H9 (cell line): ENCODE measurements at regions not wholly inside any gene's neighbourhood (a gene's known extent, or its start where the extent isn't known, plus 50 kb on each side); places are given as distances from the start of the nearest gene placed in this dataset.

Experiments used
- DNase-seq: peaks from one replicate; pipeline ENCODE4 v3.0.0-alpha.2; 2017
- H2AFZ ChIP-seq: one replicate; pipeline ENCODE4 v1.6.1; 2013; ENCODE audit warnings: mild to moderate bottlenecking, low read length, control low read depth, moderate library complexity
- H2AK5ac ChIP-seq: 2 replicates; pipeline ENCODE4 v1.6.1; 2013; ENCODE audit warnings: low read length, control low read depth, mixed read lengths; ENCODE audit not compliant: insufficient read length
- H2BK120ac ChIP-seq: one replicate; pipeline ENCODE4 v1.6.1; 2013; ENCODE audit warnings: low read depth, mild to moderate bottlenecking, low read length, control low read depth, inconsistent platforms; ENCODE audit not compliant: poor library complexity, severe bottlenecking
- H2BK12ac ChIP-seq: 2 replicates; pipeline ENCODE4 v1.6.1; 2013; ENCODE audit warnings: low read length, control low read depth, mixed read lengths, low read depth; ENCODE audit not compliant: insufficient read length
- H2BK15ac ChIP-seq: 2 replicates; pipeline ENCODE4 v1.6.1; 2013; ENCODE audit warnings: low read depth, low read length, control low read depth
- H2BK20ac ChIP-seq: one replicate; pipeline ENCODE4 v1.6.1; 2013; ENCODE audit warnings: low read depth, mild to moderate bottlenecking, low read length, control low read depth, inconsistent platforms; ENCODE audit not compliant: poor library complexity, severe bottlenecking
- H2BK5ac ChIP-seq: 2 replicates; pipeline ENCODE4 v1.6.1; 2013; ENCODE audit warnings: low read length, control low read depth, mixed read lengths; ENCODE audit not compliant: insufficient read length
- H3K14ac ChIP-seq: 2 replicates; pipeline ENCODE4 v1.6.1; 2013; ENCODE audit warnings: low read length, control low read depth; ENCODE audit not compliant: insufficient read depth
- H3K18ac ChIP-seq: 2 replicates; pipeline ENCODE4 v1.6.1; 2013; ENCODE audit warnings: low read depth, mild to moderate bottlenecking, mixed read lengths, low read length, control low read depth; ENCODE audit not compliant: insufficient read length
- H3K23ac ChIP-seq: 2 replicates; pipeline ENCODE4 v1.6.1; 2013; ENCODE audit warnings: low read length, control low read depth, mixed read lengths, low read depth; ENCODE audit not compliant: insufficient read length
- H3K23me2 ChIP-seq: 2 replicates; pipeline ENCODE4 v1.6.1; 2013; ENCODE audit warnings: low read depth, mild to moderate bottlenecking, mixed read lengths, low read length, control low read depth; ENCODE audit not compliant: insufficient read length, poor library complexity, severe bottlenecking
- H3K27ac ChIP-seq: 2 replicates; pipeline ENCODE4 v1.5.1; 2013; ENCODE audit warnings: low read length, control low read depth, mixed read lengths, low read depth; ENCODE audit not compliant: insufficient read length
- H3K27me3 ChIP-seq: 2 replicates; pipeline ENCODE4 v1.6.1; 2013; ENCODE audit warnings: low read length, control low read depth, inconsistent platforms; ENCODE audit not compliant: insufficient read depth
- H3K4ac ChIP-seq: 2 replicates; pipeline ENCODE4 v1.6.1; 2013; ENCODE audit warnings: low read depth, mild to moderate bottlenecking, control low read depth, inconsistent platforms, low read length, moderate library complexity
- H3K4me1 ChIP-seq: 2 replicates; pipeline ENCODE4 v1.6.1; 2013; ENCODE audit warnings: low read length, control low read depth, inconsistent platforms; ENCODE audit not compliant: insufficient read depth
- H3K4me2 ChIP-seq: 2 replicates; pipeline ENCODE4 v1.6.1; 2013; ENCODE audit warnings: low read length, control low read depth, mixed read lengths; ENCODE audit not compliant: insufficient read length, insufficient read depth
- H3K56ac ChIP-seq: 2 replicates; pipeline ENCODE4 v1.6.1; 2013; ENCODE audit warnings: low read depth, mild to moderate bottlenecking, mixed read lengths, low read length, control low read depth; ENCODE audit not compliant: insufficient read length
- H3K79me1 ChIP-seq: 2 replicates; pipeline ENCODE4 v1.6.1; 2013; ENCODE audit warnings: low read depth, mild to moderate bottlenecking, moderate library complexity, low read length, control low read depth, inconsistent platforms; ENCODE audit not compliant: insufficient read depth, poor library complexity, severe bottlenecking
- H3K79me2 ChIP-seq: 2 replicates; pipeline ENCODE4 v1.6.1; 2013; ENCODE audit warnings: low read length, control low read depth, inconsistent platforms; ENCODE audit not compliant: insufficient read depth
- H3K9ac ChIP-seq: 2 replicates; pipeline ENCODE4 v1.6.1; 2013; ENCODE audit warnings: low read length, control low read depth, mixed read lengths; ENCODE audit not compliant: insufficient read length; ENCODE audit errors: extremely low read depth
- H3K9me3 ChIP-seq: one replicate; pipeline ENCODE4 v1.6.1; 2013; ENCODE audit warnings: low read depth, low read length, inconsistent platforms; ENCODE audit not compliant: control insufficient read depth
- H3T11ph ChIP-seq: one replicate; pipeline ENCODE4 v1.6.1; 2013; ENCODE audit warnings: mild to moderate bottlenecking, low read length, control low read depth, inconsistent platforms
- H4K20me1 ChIP-seq: one replicate; pipeline ENCODE4 v1.6.1; 2013; ENCODE audit not compliant: control insufficient read depth, insufficient read length, insufficient read depth
- H4K5ac ChIP-seq: 2 replicates; pipeline ENCODE4 v1.6.1; 2013; ENCODE audit warnings: low read depth, mild to moderate bottlenecking, mixed read lengths, low read length, control low read depth; ENCODE audit not compliant: insufficient read length
- H4K8ac ChIP-seq: replicated peaks from 2 replicates; pipeline ENCODE4 v1.6.1; 2013; ENCODE audit warnings: low read length, control low read depth, mixed read lengths, low read depth; ENCODE audit not compliant: insufficient read length
- H4K91ac ChIP-seq: 2 replicates; pipeline ENCODE4 v1.6.1; 2013; ENCODE audit warnings: low read depth, mild to moderate bottlenecking, moderate library complexity, mixed read lengths, low read length, control low read depth; ENCODE audit not compliant: insufficient read length
- H3K27ac Mint-ChIP-seq, 3 experiments: 2 replicates in 2 of 3; 3 replicates in 1 of 3; pipeline ENCODE4 v1.8.0; 2020 to 2021; ENCODE audit warnings: mixed read lengths in 3 of 3, mild to moderate bottlenecking in 1 of 3, moderate library complexity in 1 of 3
- H3K27me3 Mint-ChIP-seq: 2 replicates; pipeline ENCODE4 v1.8.0; 2021; ENCODE audit warnings: low read depth, mild to moderate bottlenecking, moderate library complexity, mixed read lengths
- H3K36me3 Mint-ChIP-seq, 3 experiments: 2 replicates in 2 of 3; 3 replicates in 1 of 3; pipeline ENCODE4 v1.8.0; 2020 to 2021; ENCODE audit warnings: low read depth in 3 of 3, mixed read lengths in 3 of 3; ENCODE audit not compliant: insufficient read depth in 1 of 3
- H3K4me1 Mint-ChIP-seq, 2 experiments: 2 replicates each; pipeline ENCODE4 v1.8.0; 2020; ENCODE audit warnings: mixed read lengths in 2 of 2
- H3K4me3 Mint-ChIP-seq, 2 experiments: 2 replicates in 1 of 2; 3 replicates in 1 of 2; pipeline ENCODE4 v1.8.0; 2020 to 2021; ENCODE audit warnings: mild to moderate bottlenecking in 2 of 2, mixed read lengths in 2 of 2, moderate library complexity in 1 of 2
- H3K9me3 Mint-ChIP-seq, 2 experiments: 2 replicates in 1 of 2; 3 replicates in 1 of 2; pipeline ENCODE4 v1.8.0; 2020; ENCODE audit warnings: mild to moderate bottlenecking in 2 of 2, mixed read lengths in 2 of 2, moderate library complexity in 1 of 2
- CTCF ChIP-seq: fragments of 200-600 bp; sonication (generic); conservative IDR thresholded peaks from 3 replicates; pipeline ENCODE4 v1.8.0; 2021; ENCODE audit warnings: antibody characterized with exemption, mild to moderate bottlenecking
- WGBS: extraction: QIAGEN DNeasy Blood & Tissue Kit; methylation state at CpG from one replicate; pipeline ENCODE4 v1.1.7; 2013; ENCODE audit warnings: missing lambda C conversion rate, low lambda C conversion rate, mixed read lengths; ENCODE audit not compliant: insufficient read length; ENCODE audit errors: extremely low coverage; 5-methylcytosine and 5-hydroxymethylcytosine counted together

- H2BK20ac ChIP-seq: no peak overlapping the region
- no peaks in the 10 kb centered on the region for H3K9me3 ChIP-seq
- no peak overlapping the region for H3K14ac ChIP-seq
- no peak overlapping the region for H2BK5ac ChIP-seq
- H2AK5ac ChIP-seq: no peak overlapping the region
- DNase-seq: peak; percentile 39
- no peak overlapping the region for H4K5ac ChIP-seq
- H3K18ac ChIP-seq: no peak overlapping the region
- no peak overlapping the region for H3K4me3 Mint-ChIP-seq
- no peaks in the 10 kb centered on the region for H4K20me1 ChIP-seq
- no peak overlapping the region for H3K4me2 ChIP-seq
- H3K4ac ChIP-seq: no peak overlapping the region
- no peak overlapping the region for H4K91ac ChIP-seq
- no peak overlapping the region for H4K8ac ChIP-seq
- no peak overlapping the region for H2BK120ac ChIP-seq
- no peak overlapping the region for H2BK12ac ChIP-seq
- H2BK15ac ChIP-seq: no peak overlapping the region
- H3K23ac ChIP-seq: no peak overlapping the region
- no peak for TF ChIP-seq CTCF
- H3K23me2 ChIP-seq: no peaks in the 10 kb centered on the region
- no peak overlapping the region for H3T11ph ChIP-seq
- peaks cover 12% of the 10 kb centered on the region for H3K4me1 ChIP-seq
- WGBS: no CpG with 5 or more reads among the region's 11 CpGs
- H3K27ac ChIP-seq: no peak overlapping the region
- H3K27ac Mint-ChIP-seq: peak overlapping the region in 1 of 3 experiments; percentile 50; a peak in 1 of 7 replicates
- H3K27me3 Mint-ChIP-seq: peaks cover 3% of the 10 kb centered on the region
- H3K9me3 Mint-ChIP-seq: peaks cover 0 to 2% of the 10 kb centered on the region in 2 experiments; a peak in 1 of 5 replicates
- no peak overlapping the region for H2AFZ ChIP-seq
- no peaks in the 10 kb centered on the region for H3K27me3 ChIP-seq
- peaks cover 37 to 40% of the 10 kb centered on the region in 2 experiments for H3K4me1 Mint-ChIP-seq
- no peak overlapping the region for H3K56ac ChIP-seq
- no peaks in the 10 kb centered on the region for H3K36me3 Mint-ChIP-seq
- no peak overlapping the region for H3K9ac ChIP-seq
- no peaks in the 10 kb centered on the region for H3K79me1 ChIP-seq
- H3K79me2 ChIP-seq: no peaks in the 10 kb centered on the region
Observed at GRCh38 chr6:156391061-156391672, 386.0 kb upstream of the ARID1B start.
